ENCODE measurements at regions not wholly inside any gene's neighbourhood (a gene's known extent, or its start where the extent isn't known, plus 50 kb on each side); places are given as distances from the start of the nearest gene placed in this dataset.

GRCh38 chr22:48263791-48264351 is 1501.4 kb downstream of the TBC1D22A start:
- no peak overlapping the region for H3K27ac ChIP-seq (ENCODE audit: low read length)
- TF ChIP-seq, protein P1, sequence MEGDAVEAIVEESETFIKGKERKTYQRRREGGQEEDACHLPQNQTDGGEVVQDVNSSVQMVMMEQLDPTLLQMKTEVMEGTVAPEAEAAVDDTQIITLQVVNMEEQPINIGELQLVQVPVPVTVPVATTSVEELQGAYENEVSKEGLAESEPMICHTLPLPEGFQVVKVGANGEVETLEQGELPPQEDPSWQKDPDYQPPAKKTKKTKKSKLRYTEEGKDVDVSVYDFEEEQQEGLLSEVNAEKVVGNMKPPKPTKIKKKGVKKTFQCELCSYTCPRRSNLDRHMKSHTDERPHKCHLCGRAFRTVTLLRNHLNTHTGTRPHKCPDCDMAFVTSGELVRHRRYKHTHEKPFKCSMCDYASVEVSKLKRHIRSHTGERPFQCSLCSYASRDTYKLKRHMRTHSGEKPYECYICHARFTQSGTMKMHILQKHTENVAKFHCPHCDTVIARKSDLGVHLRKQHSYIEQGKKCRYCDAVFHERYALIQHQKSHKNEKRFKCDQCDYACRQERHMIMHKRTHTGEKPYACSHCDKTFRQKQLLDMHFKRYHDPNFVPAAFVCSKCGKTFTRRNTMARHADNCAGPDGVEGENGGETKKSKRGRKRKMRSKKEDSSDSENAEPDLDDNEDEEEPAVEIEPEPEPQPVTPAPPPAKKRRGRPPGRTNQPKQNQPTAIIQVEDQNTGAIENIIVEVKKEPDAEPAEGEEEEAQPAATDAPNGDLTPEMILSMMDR (IDR thresholded peaks at IDR 0.05; ENCODE audit: low read length): no peak
- H4K20me1 ChIP-seq (ENCODE audit: insufficient read depth, low read length): no peaks in the 10 kb centered on the region
- no peak for DNase-seq
- no peaks in the 10 kb centered on the region for H3K79me2 ChIP-seq (ENCODE audit: low read length)
- H3F3A ChIP-seq (ENCODE audit: insufficient read depth, low read length): no peaks in the 10 kb centered on the region
- no peak overlapping the region for H2AFZ ChIP-seq (ENCODE audit: low read length)
- no peaks in the 10 kb centered on the region for H3K27me3 ChIP-seq (replicated peaks; ENCODE audit: insufficient read depth, low read length)
- no peaks in the 10 kb centered on the region for H3K9me3 ChIP-seq (replicated peaks; ENCODE audit: insufficient read depth, low read length)
- no peaks in the 10 kb centered on the region for H3K9me2 ChIP-seq (replicated peaks; ENCODE audit: insufficient read depth, low read length)
- H3K4me3 ChIP-seq (ENCODE audit: low read length): no peak overlapping the region
- H3K36me3 ChIP-seq (replicated peaks; ENCODE audit: insufficient read depth, low read length): no peaks in the 10 kb centered on the region
- H3K9ac ChIP-seq (ENCODE audit: low read length): no peak overlapping the region
- no peak overlapping the region for H3K4me2 ChIP-seq (ENCODE audit: low read depth, low read length)
- no peaks in the 10 kb centered on the region for H3K4me1 ChIP-seq (ENCODE audit: low read length)

- no peak for DNase-seq
- H3K36me3 ChIP-seq (replicated peaks; ENCODE audit: insufficient read depth, low read length): no peaks in the 10 kb centered on the region
- no peak overlapping the region for H3K4me2 ChIP-seq (ENCODE audit: low read depth, low read length)
- no peaks in the 10 kb centered on the region for H3F3A ChIP-seq (ENCODE audit: insufficient read depth, low read length)
- TF ChIP-seq EZH2 (optimal IDR thresholded peaks at IDR 0.05; ENCODE audit: low read depth, low read length) (no peak), EZH2phosphoT487 (IDR thresholded peaks at IDR 0.05; ENCODE audit: low read length) (no peak)
- TF ChIP-seq, protein P1 (IDR thresholded peaks at IDR 0.05; ENCODE audit: low read length): no peak
- H3K9me3 ChIP-seq (replicated peaks; ENCODE audit: insufficient read depth, low read length): no peaks in the 10 kb centered on the region
- H3K9me2 ChIP-seq (replicated peaks; ENCODE audit: insufficient read depth, low read length): no peaks in the 10 kb centered on the region
- H3K27ac ChIP-seq (ENCODE audit: low read length): no peak overlapping the region
- no peaks in the 10 kb centered on the region for H4K20me1 ChIP-seq (ENCODE audit: insufficient read depth, low read length)
- H3K27me3 ChIP-seq (replicated peaks; ENCODE audit: insufficient read depth, low read length): no peaks in the 10 kb centered on the region
- no peak overlapping the region for H3K4me3 ChIP-seq (ENCODE audit: low read length)
- H2AFZ ChIP-seq (ENCODE audit: low read length): no peak overlapping the region
- H3K9ac ChIP-seq (ENCODE audit: low read length): no peak overlapping the region
- H3K79me2 ChIP-seq (ENCODE audit: low read length): no peaks in the 10 kb centered on the region
- H3K4me1 ChIP-seq (ENCODE audit: low read length): no peaks in the 10 kb centered on the region
Measured at GRCh38 chr22:48263431-48263765, 1500.9 kb downstream of the TBC1D22A start.

GRCh38 chr22:48262596-48263430 is 1500.4 kb downstream of the TBC1D22A start:
- Histone ChIP-seq H2AFZ (ENCODE audit: low read length) (no peak overlapping the region), H3K9ac (ENCODE audit: low read length) (no peak overlapping the region), H3K4me1 (ENCODE audit: low read length) (no peaks in the 10 kb centered on the region), H4K20me1 (ENCODE audit: insufficient read depth, low read length) (no peaks in the 10 kb centered on the region), H3F3A (ENCODE audit: insufficient read depth, low read length) (no peaks in the 10 kb centered on the region), H3K4me2 (ENCODE audit: low read depth, low read length) (no peak overlapping the region), H3K9me3 (replicated peaks; ENCODE audit: insufficient read depth, low read length) (no peaks in the 10 kb centered on the region), H3K4me3 (ENCODE audit: low read length) (no peak overlapping the region), H3K27ac (ENCODE audit: low read length) (no peak overlapping the region), H3K9me2 (replicated peaks; ENCODE audit: insufficient read depth, low read length) (no peaks in the 10 kb centered on the region), H3K79me2 (ENCODE audit: low read length) (no peaks in the 10 kb centered on the region), H3K36me3 (replicated peaks; ENCODE audit: insufficient read depth, low read length) (no peaks in the 10 kb centered on the region), H3K27me3 (replicated peaks; ENCODE audit: insufficient read depth, low read length) (no peaks in the 10 kb centered on the region)
- DNase-seq: peak; percentile 5
- TF ChIP-seq EZH2phosphoT487 (IDR thresholded peaks at IDR 0.05; ENCODE audit: low read length): no peak
- TF ChIP-seq, protein P1 (IDR thresholded peaks at IDR 0.05; ENCODE audit: low read length): no peak
- no peak for TF ChIP-seq EZH2 (optimal IDR thresholded peaks at IDR 0.05; ENCODE audit: low read depth, low read length)

All from MM.1S (cell line).